GM19351 (cell line): ENCODE measurements at regions not wholly inside any gene's neighbourhood (a gene's known extent, or its start where the extent isn't known, plus 50 kb on each side); places are given as distances from the start of the nearest gene placed in this dataset.
"Not testable (repeated sequence)": the region's sequence is repeated elsewhere in the genome, so short reads cannot be mapped to it uniquely, and the experiment has no call there.

Source experiments
- ATAC-seq: cut with Tn5 transposase; IDR thresholded peaks from one replicate; pipeline ENCODE4 v1.9.1; 2021; ENCODE audit warnings: mild to moderate bottlenecking, moderate library complexity; ENCODE audit not compliant: unreplicated experiment

DNA sequence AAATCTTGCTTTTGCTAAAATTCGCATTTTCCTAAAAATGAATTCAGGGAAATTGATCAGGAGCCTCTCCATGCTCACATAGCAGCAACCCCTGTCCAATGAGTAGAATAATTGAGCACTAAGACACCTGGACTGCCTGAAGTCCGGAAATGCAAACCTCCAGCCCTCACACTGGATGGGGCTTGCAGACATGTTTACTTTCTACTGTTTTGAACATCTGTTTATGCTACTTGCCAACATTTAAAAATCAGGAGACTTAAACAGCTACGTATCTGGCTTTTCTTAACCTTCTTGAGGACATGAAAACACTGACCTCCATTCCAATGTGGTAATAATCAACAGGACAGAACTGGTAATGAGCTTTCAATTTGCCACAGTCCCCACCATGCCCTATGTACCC lies 184.4 kb downstream of the SHOX2 start:
- no peak for ATAC-seq

DNA sequence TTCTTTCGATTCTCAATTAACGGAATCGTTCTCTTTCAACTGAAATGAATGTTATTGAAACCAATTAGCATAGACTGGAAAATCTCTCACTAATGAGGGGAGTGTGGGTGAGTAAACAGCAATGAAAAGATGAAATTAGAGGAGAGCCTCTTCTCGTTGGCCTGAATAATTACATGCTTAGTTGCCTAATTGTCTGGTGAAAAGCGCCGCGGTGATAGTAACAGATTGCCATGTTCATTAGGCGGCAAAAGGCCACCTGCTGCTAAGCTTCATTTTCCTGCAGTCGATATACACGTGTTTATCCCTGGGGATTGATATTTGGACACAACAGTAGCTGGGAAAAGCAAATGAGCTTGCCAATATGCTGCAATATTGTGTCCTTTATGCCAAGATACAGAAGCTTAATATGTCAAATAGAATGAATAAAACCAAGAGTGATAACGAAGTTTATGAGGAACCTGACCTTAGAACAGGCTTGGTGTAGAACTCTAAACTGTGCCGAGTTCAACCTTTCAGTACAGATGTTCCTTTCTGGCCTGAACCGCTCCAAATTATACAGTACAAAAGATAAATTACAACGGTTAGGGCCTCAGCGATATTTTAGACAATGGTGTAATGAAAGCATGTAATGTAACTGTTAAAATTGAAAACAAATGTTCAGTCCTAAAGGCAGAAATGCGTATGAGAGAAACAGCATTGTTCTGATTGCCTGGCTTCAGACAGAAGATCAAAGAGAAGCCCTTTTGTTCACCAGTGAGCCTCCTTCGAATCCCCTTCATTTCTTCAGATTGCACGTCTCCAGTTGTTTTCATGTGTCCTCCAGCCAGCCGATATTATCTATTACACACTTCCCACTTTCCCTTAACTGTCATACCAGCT lies 185.2 kb downstream of the SHOX2 start:
- no peak for ATAC-seq

DNA sequence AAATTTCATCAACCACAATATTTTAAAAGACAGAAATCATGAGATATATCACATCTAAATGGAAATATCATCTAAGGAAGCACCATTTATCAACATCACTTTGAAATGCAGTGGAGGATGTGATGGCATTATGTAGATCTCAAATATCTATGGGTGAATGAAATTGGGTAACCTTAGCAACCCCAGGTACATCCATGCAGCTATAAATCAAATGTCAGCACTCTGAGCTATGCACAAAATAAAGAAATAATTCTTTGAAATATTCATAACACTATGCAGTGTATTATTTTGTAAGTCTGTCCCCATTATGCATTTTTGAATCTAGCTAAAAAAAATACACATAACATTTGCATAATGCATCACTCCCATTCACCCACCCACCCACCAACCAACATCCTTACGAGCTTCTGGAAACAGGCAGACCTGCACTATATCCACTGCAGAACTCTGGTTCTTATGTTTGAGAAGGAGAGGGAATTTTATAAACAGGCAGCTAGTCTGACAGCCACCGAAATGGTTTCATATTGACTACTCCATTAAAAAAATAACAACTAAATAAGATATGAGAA lies 186.8 kb downstream of the SHOX2 start:
- no peak for ATAC-seq

DNA sequence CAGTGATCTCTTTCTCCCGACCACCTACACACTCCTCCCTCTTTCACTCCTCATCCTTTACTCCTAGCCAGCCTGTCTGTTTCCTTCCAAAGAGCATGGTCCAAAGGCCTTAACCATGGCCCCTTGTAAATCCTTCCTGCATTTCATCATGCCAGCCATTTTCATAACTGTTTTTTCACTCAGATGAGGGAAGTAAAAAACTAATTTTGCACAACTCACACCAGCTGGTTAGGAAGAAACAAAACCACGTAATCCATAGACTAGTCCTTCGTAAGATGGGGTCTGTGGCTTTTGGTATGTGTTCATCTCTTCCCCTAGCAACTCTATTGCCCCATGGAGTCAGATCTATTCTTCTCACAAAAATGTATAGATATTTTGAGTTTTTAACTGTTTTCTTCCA lies 187.8 kb downstream of the SHOX2 start:
- ATAC-seq = no peak

DNA sequence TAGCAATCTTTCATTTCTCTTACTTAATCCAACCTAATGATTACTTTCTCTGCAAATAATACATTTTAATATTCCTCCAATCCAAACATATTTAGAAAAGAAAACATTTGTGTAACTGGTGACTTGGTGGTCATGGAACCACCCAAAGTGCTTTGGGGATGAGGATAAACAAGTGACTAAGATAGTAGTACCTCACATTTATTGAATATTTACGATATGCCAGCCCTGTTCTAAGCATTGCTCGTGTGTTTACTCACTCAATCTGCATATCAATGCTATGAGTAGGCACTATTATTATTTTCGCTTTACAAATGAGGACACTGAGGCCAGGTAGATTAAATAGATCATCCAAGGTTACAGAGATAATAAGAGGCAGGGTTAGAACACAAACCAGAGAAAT lies 189.5 kb downstream of the SHOX2 start:
- ATAC-seq = no peak

DNA sequence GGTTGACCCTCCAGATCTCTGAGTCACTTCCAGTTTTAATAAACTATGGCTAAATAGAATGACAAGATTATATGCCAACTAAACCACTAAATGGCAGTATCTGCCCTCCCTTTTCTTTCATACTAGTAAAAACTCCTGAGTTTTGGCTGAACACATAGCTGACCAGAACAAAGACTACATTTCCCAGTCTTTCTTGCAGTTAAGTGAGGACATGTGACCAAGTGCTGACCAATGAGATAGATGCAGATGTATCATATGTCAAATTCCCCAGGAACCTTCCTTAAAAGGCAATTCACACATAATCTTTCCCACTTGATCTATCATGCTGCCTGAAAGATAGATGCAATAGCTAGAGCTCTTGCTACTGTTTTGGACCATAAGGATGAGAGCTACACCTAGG lies 191.3 kb downstream of the SHOX2 start:
- peak; percentile 41 for ATAC-seq

DNA sequence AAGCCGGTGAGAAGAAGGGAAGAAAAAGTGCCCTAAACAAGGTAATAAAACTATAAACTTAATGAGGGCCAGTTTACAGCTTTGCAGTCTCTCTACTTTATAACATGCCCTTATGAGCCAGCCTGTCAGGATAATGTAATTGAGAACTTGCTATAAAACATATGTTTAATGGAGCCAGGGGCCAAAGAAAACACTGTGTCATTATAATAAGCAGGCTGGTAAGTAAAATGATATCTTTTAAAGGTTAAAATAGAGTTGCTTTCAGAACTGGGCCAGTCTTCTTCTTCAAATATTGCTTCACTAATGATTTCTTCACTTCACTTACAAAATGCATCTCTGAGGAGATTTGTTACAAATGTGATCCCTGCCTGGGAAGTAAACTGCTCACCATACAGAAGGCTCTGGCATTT lies 192.5 kb downstream of the SHOX2 start:
- ATAC-seq = no peak

DNA sequence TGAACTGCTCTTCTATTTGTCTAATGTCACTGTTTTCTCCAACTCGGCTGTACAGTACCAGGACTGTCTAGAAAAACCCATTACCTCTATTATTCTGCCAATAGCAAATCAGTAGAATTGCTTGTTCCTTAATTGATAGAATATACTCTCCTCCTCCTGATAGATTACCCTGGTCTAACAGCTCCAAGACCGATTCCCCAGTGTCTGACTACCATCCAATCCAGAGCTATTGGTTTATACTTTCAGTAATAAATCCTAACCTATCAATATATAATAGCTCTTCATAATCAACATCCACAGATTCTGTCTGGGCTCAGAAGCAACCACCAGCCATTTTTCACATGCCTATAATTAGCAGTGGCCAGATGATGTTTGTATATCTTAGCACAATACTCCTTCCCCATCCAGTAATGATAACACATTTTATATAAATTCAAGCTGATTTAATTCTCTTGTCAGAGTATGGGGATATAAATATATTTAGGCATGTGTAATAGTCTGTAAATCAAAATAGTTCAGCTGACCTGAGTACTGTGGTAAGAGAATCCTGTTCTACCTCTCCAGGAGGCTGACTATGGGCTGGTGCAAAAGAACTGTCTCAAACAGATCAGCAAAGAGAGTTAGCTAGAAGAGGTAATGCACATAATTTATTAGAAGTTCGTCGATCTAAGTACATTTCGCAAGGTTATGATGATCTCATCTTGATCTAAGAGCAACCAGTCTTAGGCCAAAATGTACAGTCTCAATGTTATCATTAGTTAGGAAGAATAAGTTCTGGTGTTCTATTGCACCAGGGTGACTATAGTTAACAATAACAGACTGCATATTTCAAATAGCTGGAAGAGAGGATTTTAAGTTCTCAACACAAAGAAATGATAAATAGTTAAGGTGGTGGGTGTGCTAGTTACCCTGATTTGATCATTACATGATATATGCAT lies 193.4 kb downstream of the SHOX2 start:
- no peak for ATAC-seq

DNA sequence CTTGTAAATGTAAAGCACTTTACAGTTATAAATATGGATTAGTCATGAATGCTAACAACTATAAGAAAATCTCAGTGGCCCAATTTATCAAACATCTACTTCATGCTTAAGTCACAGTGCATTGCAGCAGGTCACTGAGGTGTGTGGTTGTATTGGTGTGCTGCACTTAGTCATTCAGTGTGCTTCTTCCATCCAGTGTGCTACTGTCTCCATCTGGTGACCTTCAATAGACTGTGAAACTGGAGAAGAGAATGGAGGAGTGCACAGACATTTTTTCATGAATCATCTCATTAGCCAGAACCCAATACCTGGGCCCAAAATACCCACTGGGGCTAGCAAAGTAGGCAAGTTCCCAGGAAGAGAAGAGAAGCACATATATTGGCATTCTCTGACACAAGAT lies 199.6 kb downstream of the SHOX2 start:
- no peak for ATAC-seq

DNA sequence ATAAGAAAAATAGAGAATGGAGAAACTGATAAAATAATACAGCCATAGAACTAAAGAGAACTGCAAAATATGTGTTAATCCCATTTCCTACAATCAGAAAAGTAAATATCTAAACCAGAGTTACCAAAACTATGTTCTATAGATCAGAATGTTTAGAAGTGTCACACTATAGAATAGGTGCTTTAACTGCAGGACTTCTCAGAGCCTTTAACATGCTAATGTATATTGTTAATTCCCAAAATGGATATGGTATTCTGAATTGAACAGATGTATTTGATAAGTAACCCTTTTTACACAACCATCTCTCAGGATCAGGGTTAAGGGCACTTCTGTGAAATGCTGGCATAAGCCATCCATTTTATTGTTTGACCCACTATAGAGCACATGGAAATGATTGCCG lies 200.3 kb downstream of the SHOX2 start:
- no peak for ATAC-seq

DNA sequence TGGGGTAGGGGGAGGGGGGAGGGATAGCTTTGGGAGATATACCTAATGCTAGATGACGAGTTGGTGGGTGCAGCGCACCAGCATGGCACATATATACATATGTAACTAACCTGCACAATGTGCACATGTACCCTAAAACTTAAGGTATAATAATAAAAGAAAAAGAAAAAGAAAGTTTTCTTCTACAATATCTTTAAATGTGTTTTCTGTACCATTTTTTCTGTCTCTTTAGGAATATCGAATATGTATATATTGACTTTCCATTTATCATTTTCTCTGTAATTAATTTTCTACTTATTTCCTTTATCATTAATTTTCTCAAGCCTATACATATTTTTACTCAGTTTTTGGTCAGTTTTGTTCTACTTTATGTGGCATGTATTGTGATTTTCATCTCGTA lies 203.5 kb downstream of the SHOX2 start:
- not testable (repeated sequence) for ATAC-seq

DNA sequence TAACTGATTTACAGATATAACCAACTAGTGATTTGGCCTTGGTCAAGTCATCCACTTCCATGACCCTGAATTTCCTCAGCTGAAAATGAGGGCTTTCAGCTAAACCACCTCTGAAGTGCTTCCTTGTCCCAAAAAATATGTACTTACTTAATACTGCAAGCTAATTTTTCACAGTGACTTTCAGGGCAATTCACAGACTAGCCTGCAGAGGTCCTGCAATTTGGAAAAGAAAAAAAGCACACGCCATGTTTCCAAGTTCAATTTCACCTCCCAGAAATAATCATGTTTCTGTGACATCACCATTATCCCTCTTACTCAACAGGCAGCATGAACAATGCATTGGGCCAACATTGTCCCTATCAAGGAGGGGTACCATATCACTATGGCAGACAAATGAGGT lies 218.2 kb downstream of the SHOX2 start:
- no peak for ATAC-seq

DNA sequence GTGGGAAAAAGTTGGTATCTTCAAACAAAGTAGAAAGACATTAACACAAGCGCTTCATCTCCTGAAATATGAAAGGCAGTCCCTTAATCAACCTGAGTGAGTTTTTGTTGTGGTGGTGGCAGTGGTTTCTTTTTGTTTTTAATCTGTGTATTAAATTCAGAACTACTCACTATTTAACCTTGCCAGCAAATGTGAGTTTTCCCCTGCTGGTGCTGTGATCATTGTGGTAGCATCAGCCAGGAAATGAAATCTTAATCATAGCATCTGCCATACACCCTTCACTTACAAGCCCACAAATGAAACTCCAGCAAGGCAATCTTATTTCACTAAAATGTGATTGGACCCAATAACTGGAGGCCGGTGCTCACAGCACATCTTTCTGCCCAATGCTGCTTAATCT lies 229.7 kb downstream of the SHOX2 start:
- ATAC-seq = no peak

DNA sequence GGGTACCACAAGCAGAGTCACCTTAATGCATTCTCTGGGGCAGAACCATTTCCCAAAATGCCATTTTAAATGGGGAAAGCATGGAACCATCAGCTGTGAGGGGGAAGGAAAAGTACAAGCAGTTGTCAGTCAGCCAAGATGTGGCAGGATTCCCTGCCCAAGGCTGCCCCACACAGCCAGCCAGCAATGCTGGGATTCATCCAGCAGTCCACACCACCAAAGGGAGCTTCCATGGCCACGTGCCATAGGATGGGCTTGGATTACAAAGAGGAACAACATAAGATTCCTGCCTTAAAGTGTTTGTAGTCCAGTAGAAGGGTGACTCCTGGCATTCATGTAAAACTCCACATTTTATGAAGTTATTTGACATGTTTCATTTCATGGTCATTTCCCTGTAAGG lies 233.3 kb downstream of the SHOX2 start:
- ATAC-seq = no peak

DNA sequence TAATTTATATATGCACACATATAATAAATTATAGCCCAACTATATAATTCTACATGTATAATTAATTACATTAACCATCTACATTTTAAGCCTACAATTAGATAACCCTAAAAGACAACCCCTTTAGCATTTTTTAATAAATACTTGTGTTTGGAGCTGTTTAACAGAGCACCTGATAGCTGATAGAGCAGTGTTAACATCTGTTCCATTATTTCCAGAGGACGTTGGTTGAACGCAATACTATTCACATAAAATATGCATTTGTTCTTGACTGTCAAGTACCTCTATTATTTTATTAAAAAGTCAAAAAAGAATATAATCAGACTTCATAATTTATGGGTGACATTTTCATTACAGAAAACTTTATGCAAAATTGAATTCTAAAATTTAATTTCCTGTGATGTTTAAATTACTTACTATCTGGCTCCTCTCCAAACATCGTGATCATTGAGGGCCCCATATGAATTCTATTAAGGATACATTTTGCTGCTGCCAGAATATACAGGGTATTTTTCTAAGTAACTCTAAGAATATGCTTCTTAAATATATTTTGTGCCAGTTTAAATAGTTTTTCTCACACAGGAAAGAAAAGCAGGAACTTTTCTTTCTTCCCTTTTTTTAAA lies 234.3 kb downstream of the SHOX2 start:
- ATAC-seq = no peak

DNA sequence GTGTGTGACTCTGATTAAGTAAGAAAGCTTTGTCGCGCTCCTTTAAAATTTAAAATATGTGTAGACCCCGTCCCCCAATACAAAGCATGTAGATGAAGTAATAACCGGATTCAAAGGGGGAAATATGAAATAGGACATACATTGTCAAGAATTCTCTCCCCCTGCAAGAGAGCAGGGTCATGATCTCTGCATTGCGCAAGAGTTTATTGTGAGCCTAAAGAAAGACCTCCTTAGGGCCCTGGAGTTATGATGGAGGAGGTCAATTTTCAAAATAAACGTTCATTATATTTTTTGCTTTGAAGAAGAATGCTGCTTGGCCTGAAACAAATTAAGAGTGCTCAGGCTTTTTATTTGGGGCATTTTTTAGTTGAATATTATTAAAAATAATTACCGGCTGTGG lies 235.0 kb downstream of the SHOX2 start:
- no peak for ATAC-seq

DNA sequence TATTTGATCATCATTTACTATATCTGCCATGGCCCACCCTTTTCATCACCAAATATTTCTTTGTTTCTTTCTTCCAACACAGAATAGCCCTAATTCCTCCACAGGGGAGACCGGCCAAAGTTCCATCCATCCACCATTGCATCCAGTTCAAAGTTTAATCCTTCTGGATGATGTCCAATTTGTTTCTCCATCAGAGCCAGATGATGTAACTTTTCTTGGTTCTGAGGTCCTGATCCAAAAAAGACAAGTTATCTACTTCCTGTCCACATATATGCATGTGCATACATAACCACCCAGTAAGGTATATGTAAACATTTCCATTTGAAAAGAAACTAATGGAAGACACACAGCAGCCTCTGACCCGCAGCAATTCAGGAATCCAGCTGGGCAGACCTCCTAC lies 237.3 kb downstream of the SHOX2 start:
- ATAC-seq = no peak

DNA sequence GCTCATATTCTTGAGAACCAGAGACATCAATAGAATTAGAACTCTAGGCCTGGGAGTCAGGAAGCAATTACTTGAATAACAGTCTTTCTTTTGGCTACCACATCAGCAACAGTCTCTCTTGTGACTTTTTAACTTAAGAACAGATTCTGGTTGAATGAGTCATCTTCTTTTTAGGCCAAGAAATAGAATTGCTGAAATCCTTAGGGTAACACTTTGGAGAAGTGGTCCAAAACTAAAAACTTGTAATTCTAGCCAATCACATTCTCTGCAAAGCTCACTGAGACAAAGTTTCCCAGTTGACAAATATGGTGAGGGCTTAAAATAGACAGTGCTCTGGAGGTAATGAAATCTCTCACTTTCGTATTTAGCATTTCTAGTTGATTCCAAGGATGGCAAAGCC lies 238.0 kb downstream of the SHOX2 start:
- ATAC-seq = no peak

DNA sequence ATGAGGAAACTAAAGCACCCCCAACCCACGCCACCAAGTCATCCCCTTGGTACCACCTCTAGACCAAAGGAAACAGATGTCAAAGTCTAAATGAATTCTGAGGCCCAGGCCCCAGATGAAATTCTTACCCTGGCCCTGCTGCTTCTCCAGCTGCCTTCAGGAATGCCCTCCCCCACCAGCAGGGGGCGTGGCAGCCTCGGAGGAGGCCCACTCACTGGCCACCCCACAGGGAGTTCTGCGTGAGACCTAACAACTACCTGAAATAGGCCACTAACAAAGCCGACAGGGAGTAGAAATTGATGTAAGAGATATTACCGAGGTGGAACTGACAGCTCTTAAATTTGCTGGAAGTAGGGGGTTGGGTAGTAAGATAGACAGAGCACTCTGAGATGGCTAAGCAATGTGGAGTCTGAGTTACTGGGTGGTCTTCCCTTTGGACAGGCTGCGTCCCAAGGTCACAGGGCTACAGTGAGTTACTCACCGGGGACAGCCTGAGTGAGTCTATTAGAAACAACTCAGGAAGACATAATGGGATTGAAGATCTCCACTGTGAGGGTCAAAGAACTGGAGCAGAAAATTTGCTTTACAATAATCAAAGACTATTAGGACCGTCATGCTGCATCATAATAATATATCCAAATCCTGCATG lies 240.7 kb downstream of the SHOX2 start:
- ATAC-seq = peak; percentile 93

DNA sequence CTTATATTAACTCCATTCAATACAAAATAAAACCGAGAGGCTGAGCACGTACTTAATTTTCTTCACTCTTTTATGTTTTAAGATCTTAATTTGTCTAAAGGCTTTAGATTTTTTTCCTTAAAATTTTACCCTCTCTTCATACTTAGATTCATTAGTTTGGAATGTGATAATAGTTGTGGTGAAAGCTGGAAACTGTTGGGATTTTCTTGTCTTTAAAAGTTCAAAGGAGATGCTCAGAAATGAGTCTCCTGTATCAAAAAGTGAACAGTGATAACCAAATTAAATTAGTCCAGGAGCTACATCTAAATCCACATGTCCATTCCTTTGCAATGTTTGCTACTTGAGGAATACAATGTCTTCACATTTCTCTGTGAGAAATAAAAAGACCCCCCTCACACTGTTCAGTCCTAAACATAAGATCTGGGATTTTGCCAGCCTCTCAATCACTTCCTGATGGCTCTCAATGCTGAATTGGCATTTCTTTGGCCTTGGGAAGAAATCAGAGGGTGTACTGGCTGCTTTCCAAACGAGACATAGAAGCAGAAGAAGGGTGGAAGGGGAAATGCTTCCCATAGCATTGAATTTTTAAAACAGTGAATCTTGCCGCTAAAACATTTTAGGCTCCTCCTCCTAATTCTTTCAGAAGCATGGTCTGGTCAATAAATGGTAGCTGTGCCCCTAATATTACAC lies 245.0 kb downstream of the SHOX2 start:
- no peak for ATAC-seq
